Neural cell (in vitro differentiated cells): ENCODE measurements at regions not wholly inside any gene's neighbourhood (a gene's known extent, or its start where the extent isn't known, plus 50 kb on each side); places are given as distances from the start of the nearest gene placed in this dataset.

ENCODE experiments used
- CTCF ChIP-seq: fragments of 450-650 bp; IDR thresholded peaks from 2 replicates; pipeline ENCODE4 v1.5.1; 2014; ENCODE audit warnings: antibody characterized with exemption, mild to moderate bottlenecking, moderate library complexity; ENCODE audit not compliant: poor library complexity, severe bottlenecking
- EP300 ChIP-seq: fragments of 450-650 bp; conservative IDR thresholded peaks from 2 replicates; pipeline ENCODE4 v1.6.1; 2014; ENCODE audit warnings: antibody characterized with exemption, mild to moderate bottlenecking, moderate library complexity; ENCODE audit not compliant: poor library complexity, severe bottlenecking
- EZH2 ChIP-seq: fragments of 200-600, 300-800 bp; shearing (Covaris generic), sonication (generic); IDR thresholded peaks from 2 replicates; pipeline ENCODE4 v1.6.1; 2014; ENCODE audit warnings: antibody characterized with exemption, low read length, borderline replicate concordance, mild to moderate bottlenecking; ENCODE audit not compliant: insufficient read depth, poor library complexity, severe bottlenecking
- MXI1 ChIP-seq: fragments of 450-650 bp; conservative IDR thresholded peaks from 2 replicates; pipeline ENCODE4 v1.6.1; 2014; ENCODE audit warnings: antibody characterized with exemption, mild to moderate bottlenecking; ENCODE audit not compliant: poor library complexity, severe bottlenecking
- POLR2AphosphoS5 ChIP-seq: IDR thresholded peaks from 2 replicates; pipeline ENCODE4 v1.6.1; 2012
- RAD21 ChIP-seq: fragments of 450-650 bp; conservative IDR thresholded peaks from 2 replicates; pipeline ENCODE4 v1.6.1; 2014; ENCODE audit warnings: antibody characterized with exemption, mild to moderate bottlenecking, moderate library complexity
- REST ChIP-seq: IDR thresholded peaks from 2 replicates; pipeline ENCODE4 v1.6.1; 2012; ENCODE audit warnings: borderline replicate concordance
- TAF1 ChIP-seq: IDR thresholded peaks from 2 replicates; pipeline ENCODE4 v1.6.1; 2012; ENCODE audit warnings: low read depth

GRCh38 chr13:109672545-109672944 lies 113.8 kb downstream of the IRS2 start:
- TF ChIP-seq CTCF (no peak), RAD21 (no peak), EZH2 (no peak), TAF1 (no peak), EP300 (no peak), POLR2AphosphoS5 (no peak), MXI1 (no peak), REST (no peak)
